Skeletal muscle tissue (tissue), 3 donors: ENCODE measurements at regions not wholly inside any gene's neighbourhood (a gene's known extent, or its start where the extent isn't known, plus 50 kb on each side); places are given as distances from the start of the nearest gene placed in this dataset.

Source experiments
- H3K27ac ChIP-seq: one replicate; pipeline ENCODE4 v1.7.0; 2013; ENCODE audit warnings: mild to moderate bottlenecking, low read depth, low read length, inconsistent platforms
- H3K27me3 ChIP-seq, 3 donors: one replicate each; pipeline ENCODE4 v1.7.0; 2013; ENCODE audit warnings: low read length in 3 of 3; ENCODE audit not compliant: control insufficient read depth in 3 of 3, insufficient read depth in 3 of 3
- H3K36me3 ChIP-seq, 3 donors: one replicate each; pipeline ENCODE4 v1.7.0; 2013; ENCODE audit warnings: low read length in 3 of 3; ENCODE audit not compliant: control insufficient read depth in 3 of 3, insufficient read depth in 3 of 3
- H3K4me1 ChIP-seq, 3 donors: one replicate each; pipeline ENCODE4 v1.7.0; 2013; ENCODE audit warnings: low read length in 3 of 3, mild to moderate bottlenecking in 3 of 3; ENCODE audit not compliant: control insufficient read depth in 3 of 3, insufficient read depth in 3 of 3
- H3K4me3 ChIP-seq, 3 donors: one replicate each; pipeline ENCODE4 v1.7.0; 2013; ENCODE audit warnings: low read length in 3 of 3
- H3K9ac ChIP-seq, 3 donors: one replicate each; pipeline ENCODE4 v1.7.0; 2013; ENCODE audit warnings: low read length in 3 of 3, mild to moderate bottlenecking in 3 of 3, moderate library complexity in 2 of 3, low read depth in 1 of 3
- H3K9me3 ChIP-seq, 3 donors: one replicate each; pipeline ENCODE4 v1.7.0; 2013; ENCODE audit warnings: low read length in 3 of 3; ENCODE audit not compliant: control insufficient read depth in 3 of 3
- donor health status: Osteomylitis.

DNA sequence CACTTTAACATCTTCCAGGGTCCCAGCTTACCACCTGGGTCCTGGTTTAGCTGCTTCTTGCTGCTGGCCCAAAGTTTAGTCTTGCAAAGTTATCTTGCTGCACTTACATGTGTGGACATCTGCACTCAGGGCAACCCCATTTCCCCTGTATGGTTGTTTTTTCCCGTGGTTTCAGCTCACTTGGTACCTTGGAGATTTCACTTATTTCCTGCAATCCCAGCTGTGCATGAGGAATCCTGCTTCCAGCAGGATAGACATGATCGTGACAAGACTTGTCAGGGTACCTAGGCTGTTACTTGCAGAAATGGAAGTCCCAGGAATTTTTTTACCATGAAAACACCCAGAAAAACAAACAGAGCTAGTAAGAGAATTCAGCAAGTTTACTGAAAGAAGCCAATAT, 95.9 kb upstream of the LEP start:
- peaks cover 10 to 22% (median 16%) of the 10 kb centered on the region in 3 donors for H3K27me3 ChIP-seq
- no peak overlapping the region for H3K4me3 ChIP-seq
- H3K9me3 ChIP-seq = peaks cover 0 to 2% (median 0%) of the 10 kb centered on the region in 3 donors
- no peaks in the 10 kb centered on the region for H3K4me1 ChIP-seq
- no peaks in the 10 kb centered on the region for H3K36me3 ChIP-seq
- H3K27ac ChIP-seq = no peak overlapping the region
- no peak overlapping the region for H3K9ac ChIP-seq

DNA sequence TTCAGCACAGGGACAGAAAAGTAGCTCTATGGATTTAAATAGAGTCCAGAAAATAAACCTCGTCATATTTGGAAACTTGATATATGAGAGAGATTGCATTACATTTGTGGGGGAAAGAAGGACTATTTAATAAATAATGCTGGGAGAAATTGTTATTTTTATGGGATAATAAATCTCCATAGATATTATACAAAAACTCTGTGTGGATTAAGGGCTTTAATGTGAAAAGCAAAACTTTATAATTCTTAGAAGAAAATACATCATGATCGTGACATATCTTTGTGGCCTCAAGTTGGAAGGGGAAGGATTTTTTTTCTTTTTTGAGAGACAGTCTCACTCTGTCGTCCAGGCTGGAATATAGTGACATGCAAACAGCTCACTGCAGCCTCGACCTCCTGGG, 95.0 kb upstream of the LEP start:
- peaks cover 0 to 1% (median 0%) of the 10 kb centered on the region in 3 donors for H3K9me3 ChIP-seq
- no peak overlapping the region for H3K9ac ChIP-seq
- no peaks in the 10 kb centered on the region for H3K36me3 ChIP-seq
- H3K27me3 ChIP-seq = peaks cover 16 to 22% (median 18%) of the 10 kb centered on the region in 3 donors
- H3K4me3 ChIP-seq = no peak overlapping the region
- no peak overlapping the region for H3K27ac ChIP-seq
- no peaks in the 10 kb centered on the region for H3K4me1 ChIP-seq

DNA sequence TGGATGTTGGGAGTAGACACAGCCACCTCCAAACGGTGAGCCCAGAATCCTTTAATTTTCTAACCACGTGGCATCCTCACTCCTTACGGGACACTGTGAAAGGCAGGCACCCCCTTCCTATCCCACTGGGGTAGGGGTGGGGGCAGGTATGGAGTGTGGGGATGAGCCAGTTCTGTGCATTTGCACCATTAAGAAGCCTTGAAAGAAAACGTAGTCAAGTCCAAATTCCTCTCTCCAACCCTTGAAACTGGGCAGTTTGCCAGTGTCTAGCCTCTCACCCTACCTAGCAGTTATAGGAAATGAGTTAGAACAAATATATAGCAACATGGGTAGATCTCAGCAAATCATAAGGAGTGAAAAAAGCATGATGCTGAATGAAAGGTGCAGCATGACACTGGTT, 92.4 kb upstream of the LEP start:
- no peak overlapping the region for H3K27ac ChIP-seq
- H3K27me3 ChIP-seq = peaks cover 17 to 22% (median 18%) of the 10 kb centered on the region in 3 donors
- no peaks in the 10 kb centered on the region for H3K4me1 ChIP-seq

DNA sequence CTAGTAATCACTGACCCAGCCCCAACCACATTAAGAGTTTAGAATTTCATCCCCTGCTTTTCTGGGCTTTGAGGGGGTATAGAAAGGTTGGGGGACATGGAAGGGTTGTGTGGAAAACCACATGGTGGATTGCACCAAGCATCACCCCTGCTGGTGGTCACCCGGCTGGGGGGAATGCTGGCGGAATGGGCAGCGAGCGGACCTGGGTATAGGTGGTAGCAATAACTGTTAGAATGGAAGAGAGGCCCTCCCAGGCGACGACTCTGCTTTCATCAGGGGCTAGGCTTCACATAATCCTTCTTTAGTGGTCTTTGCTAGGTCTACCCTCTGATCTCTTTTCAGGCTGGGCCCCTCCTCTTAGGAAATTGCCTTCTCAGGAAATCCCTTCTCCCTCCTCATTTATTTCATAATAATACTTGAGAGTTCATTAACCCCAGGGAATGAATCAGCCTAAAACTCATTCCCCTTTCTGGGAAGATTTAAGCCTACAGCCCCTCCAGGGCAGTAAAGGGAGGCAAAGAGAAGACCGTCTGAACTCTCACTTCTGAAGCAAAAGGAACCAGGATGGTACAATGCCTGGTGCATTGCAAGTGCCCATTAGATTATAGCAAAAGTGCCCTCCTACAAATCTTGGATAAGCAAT, 90.7 kb upstream of the LEP start:
- H3K9me3 ChIP-seq = no peaks in the 10 kb centered on the region
- no peak overlapping the region for H3K9ac ChIP-seq
- H3K4me1 ChIP-seq = no peaks in the 10 kb centered on the region
- H3K4me3 ChIP-seq = no peak overlapping the region
- no peak overlapping the region for H3K27ac ChIP-seq
- no peaks in the 10 kb centered on the region for H3K36me3 ChIP-seq
- peaks cover 17 to 21% (median 18%) of the 10 kb centered on the region in 3 donors for H3K27me3 ChIP-seq

More for the DNA sequence above, 92.4 kb upstream of the LEP start:
- Histone ChIP-seq H3K36me3 (no peaks in the 10 kb centered on the region), H3K9ac (no peak overlapping the region), H3K9me3 (no peaks in the 10 kb centered on the region), H3K4me3 (no peak overlapping the region)

DNA sequence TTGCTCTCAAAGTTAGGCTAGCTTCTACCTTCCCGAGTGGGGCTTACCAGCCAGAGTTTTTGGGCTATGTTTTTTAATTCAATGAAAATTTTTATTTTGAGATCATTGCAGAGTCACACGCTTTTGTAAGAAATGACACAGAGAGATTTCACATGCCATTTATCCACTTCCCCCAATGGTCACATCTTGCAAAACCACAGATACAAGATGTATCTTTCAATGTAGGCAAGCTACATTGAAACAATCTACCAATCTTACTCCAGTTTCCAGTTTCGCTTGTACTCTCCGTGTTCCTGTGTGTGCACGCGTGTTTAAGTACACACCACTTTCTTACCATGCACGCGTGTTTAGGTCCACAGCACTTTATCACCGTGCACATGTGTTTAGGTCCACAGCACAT, 89.4 kb upstream of the LEP start:
- no peaks in the 10 kb centered on the region for H3K4me1 ChIP-seq
- H3K4me3 ChIP-seq = no peak overlapping the region
- H3K27me3 ChIP-seq = peaks cover 15 to 21% (median 18%) of the 10 kb centered on the region in 3 donors
- no peak overlapping the region for H3K9ac ChIP-seq
- H3K36me3 ChIP-seq = no peaks in the 10 kb centered on the region
- H3K9me3 ChIP-seq = no peaks in the 10 kb centered on the region
- H3K27ac ChIP-seq = no peak overlapping the region

DNA sequence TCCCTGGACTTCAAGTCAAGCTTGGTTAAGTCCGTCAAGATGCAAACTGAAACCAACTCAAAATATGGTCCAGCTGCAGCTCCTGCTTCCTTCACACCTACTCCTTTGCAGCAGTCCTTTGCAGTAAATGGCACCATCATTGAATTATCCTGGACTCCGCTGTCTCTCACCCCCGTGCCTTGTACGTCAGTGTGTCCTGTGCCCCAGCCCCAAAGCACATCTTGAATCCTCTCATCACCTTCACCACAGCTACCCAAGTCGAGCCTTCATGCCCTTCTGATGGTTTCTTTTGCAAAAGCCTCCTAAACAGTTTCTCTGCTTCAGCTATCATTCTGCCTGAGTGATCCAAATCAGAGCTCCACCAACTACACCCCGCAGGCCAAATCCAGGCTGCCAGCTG, 88.4 kb upstream of the LEP start:
- H3K27ac ChIP-seq = no peak overlapping the region
- H3K4me3 ChIP-seq = no peak overlapping the region
- H3K9me3 ChIP-seq = no peaks in the 10 kb centered on the region
- H3K36me3 ChIP-seq = no peaks in the 10 kb centered on the region
- no peak overlapping the region for H3K9ac ChIP-seq
- H3K27me3 ChIP-seq = peaks cover 16 to 28% (median 18%) of the 10 kb centered on the region in 3 donors
- H3K4me1 ChIP-seq = no peaks in the 10 kb centered on the region

DNA sequence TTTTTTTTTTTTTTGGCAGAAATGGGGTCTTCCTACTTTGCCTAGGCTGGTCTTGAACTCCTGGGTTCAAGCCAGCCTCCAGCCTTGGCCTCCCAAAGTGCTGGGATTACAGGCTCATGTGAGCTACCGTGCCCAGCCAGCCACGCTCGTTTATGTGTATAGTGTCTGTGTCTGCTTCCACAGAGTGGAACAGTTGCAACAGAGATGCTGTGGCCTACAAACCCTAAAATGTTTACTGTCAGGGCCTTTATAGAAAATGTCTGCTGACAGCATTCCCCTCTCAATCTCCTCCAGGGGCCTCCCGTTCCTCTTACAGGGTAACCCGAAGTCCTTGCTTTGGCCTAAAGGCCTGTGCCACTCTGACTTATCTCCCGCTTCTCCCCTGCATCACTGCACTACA, 87.6 kb upstream of the LEP start:
- Histone ChIP-seq H3K4me1 (no peaks in the 10 kb centered on the region), H3K27ac (no peak overlapping the region), H3K36me3 (no peaks in the 10 kb centered on the region), H3K9me3 (no peaks in the 10 kb centered on the region), H3K9ac (no peak overlapping the region), H3K4me3 (no peak overlapping the region), H3K27me3 (peaks cover 12 to 29% (median 18%) of the 10 kb centered on the region in 3 donors)

DNA sequence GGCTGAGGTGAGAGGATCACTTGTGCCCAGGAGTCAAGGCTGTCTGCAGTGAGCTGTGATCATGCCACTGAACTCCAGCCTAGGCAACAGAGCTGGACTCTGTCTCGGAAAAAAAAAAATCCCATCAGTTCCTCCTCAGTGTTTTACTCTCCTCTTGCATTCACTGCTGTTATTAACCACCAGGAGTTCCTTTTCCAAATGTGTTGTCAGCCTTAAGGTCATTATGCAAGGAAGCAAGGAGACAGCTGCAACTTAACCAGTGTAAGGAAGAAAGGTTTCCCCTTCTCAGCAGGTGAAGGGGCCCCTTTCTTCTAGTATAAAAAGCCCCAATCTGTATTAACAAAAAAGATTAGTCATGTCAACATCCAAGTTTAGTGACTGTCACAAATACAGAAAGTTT, 86.6 kb upstream of the LEP start:
- no peak overlapping the region for H3K4me3 ChIP-seq
- no peaks in the 10 kb centered on the region for H3K36me3 ChIP-seq
- no peaks in the 10 kb centered on the region for H3K9me3 ChIP-seq
- peaks cover 9 to 27% (median 16%) of the 10 kb centered on the region in 3 donors for H3K27me3 ChIP-seq
- no peaks in the 10 kb centered on the region for H3K4me1 ChIP-seq
- no peak overlapping the region for H3K9ac ChIP-seq
- no peak overlapping the region for H3K27ac ChIP-seq

DNA sequence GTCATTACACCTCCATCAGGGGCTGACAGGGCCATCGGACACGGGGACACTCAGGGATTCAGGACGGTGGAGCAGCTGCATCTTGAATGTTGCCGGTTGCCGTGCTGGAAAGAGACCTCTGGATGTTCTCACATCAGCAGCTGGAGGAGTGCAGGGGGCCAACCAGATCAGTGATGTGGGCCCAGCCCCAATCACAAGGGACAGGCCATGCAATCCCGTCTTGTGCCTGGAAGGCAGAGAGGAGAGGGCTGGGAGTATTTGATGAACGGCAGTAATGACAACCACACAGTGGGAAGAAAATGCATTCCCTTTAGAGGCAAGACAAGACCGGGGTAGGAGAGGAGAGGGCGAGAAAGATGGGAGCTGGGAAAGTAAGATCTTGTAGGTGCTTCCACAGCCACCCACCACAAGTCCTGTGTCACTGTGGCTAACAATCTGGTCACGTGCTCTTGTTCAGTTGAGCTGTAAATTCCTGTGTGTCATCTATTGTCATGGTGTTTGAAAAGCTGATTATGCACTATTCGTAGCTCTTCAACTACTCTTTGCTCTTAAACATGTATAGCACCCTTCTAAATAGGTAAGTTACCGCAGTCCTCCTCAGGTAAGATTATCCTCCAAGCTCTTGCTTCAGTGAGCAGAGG, 85.9 kb upstream of the LEP start:
- H3K9ac ChIP-seq = no peak overlapping the region
- no peak overlapping the region for H3K27ac ChIP-seq
- peaks cover 11 to 29% (median 14%) of the 10 kb centered on the region in 3 donors for H3K27me3 ChIP-seq
- H3K9me3 ChIP-seq = no peaks in the 10 kb centered on the region
- no peak overlapping the region for H3K4me3 ChIP-seq
- no peaks in the 10 kb centered on the region for H3K4me1 ChIP-seq
- H3K36me3 ChIP-seq = no peaks in the 10 kb centered on the region

DNA sequence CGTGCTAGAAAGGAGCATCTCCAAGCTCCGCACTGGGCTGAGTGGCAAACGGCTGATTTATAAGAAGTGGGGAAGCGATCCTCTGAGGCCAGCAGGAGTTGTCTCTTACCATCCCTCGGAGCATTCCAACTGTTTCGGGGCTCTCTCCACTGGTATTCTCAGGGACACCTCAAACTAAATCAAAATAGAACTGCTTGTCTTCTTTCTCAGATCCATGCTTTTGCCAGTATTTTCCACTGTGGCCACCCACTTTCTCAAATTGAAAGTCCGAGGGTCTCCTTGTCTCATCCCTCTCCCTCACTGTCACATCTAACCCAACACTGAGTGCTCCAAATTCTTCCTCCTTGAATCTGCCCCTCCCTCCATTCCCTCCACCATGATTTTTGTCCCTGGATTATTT, 83.2 kb upstream of the LEP start:
- H3K9me3 ChIP-seq = no peaks in the 10 kb centered on the region
- H3K4me1 ChIP-seq = no peaks in the 10 kb centered on the region
- H3K36me3 ChIP-seq = no peaks in the 10 kb centered on the region
- no peak overlapping the region for H3K9ac ChIP-seq
- peaks cover 17 to 30% (median 24%) of the 10 kb centered on the region in 3 donors for H3K27me3 ChIP-seq
- H3K27ac ChIP-seq = no peak overlapping the region
- no peak overlapping the region for H3K4me3 ChIP-seq
